NCI-H446 (cell line): ENCODE measurements at regions not wholly inside any gene's neighbourhood (a gene's known extent, or its start where the extent isn't known, plus 50 kb on each side); places are given as distances from the start of the nearest gene placed in this dataset.

ENCODE experiments used
- DNase-seq, 2 experiments: peaks; one replicate each; lab custom pipeline; 2025; lab: John Stamatoyannopoulos, UW

- DNase-seq = peak; percentile 32 to 60
Measured at GRCh38 chr15:77821188-77821958, 188.7 kb upstream of the LINGO1 start.

- no peak for DNase-seq
Measured at GRCh38 chr15:77819851-77820728, 187.4 kb upstream of the LINGO1 start.

- DNase-seq = peak in 1 of 2 experiments; percentile 21
Measured at GRCh38 chr15:77819048-77819850, 186.5 kb upstream of the LINGO1 start.

- no peak for DNase-seq
Measured at GRCh38 chr15:77818484-77819047, 185.9 kb upstream of the LINGO1 start.

- DNase-seq = no peak
Measured at GRCh38 chr15:77817434-77817833, 184.7 kb upstream of the LINGO1 start.

- no peak for DNase-seq
Measured at GRCh38 chr15:77816983-77817382, 184.3 kb upstream of the LINGO1 start.

GRCh38 chr15:77815015-77815414, 182.3 kb upstream of the LINGO1 start:
- DNase-seq = no peak

GRCh38 chr15:77812664-77813063, 180.0 kb upstream of the LINGO1 start:
- no peak for DNase-seq

- no peak for DNase-seq
Measured at GRCh38 chr15:77811270-77811669, 178.6 kb upstream of the LINGO1 start.

- DNase-seq = no peak
Measured at GRCh38 chr15:77810130-77810571, 177.4 kb upstream of the LINGO1 start.

- DNase-seq = no peak
Measured at GRCh38 chr15:77808581-77809177, 176.0 kb upstream of the LINGO1 start.

GRCh38 chr15:77808075-77808474, 175.4 kb upstream of the LINGO1 start:
- no peak for DNase-seq

- no peak for DNase-seq
Measured at GRCh38 chr15:77807611-77808010, 174.9 kb upstream of the LINGO1 start.

- DNase-seq = peak in 1 of 2 experiments; percentile 15
Measured at GRCh38 chr15:77807115-77807514, 174.4 kb upstream of the LINGO1 start.

GRCh38 chr15:77804210-77804609, 171.5 kb upstream of the LINGO1 start:
- no peak for DNase-seq

GRCh38 chr15:77803487-77803886, 170.8 kb upstream of the LINGO1 start:
- no peak for DNase-seq

- DNase-seq = no peak
Measured at GRCh38 chr15:77800305-77800704, 167.6 kb upstream of the LINGO1 start.

GRCh38 chr15:77798847-77799246, 166.1 kb upstream of the LINGO1 start:
- no peak for DNase-seq

- DNase-seq = no peak
Measured at GRCh38 chr15:77798151-77798835, 165.6 kb upstream of the LINGO1 start.

- DNase-seq = no peak
Measured at GRCh38 chr15:77797270-77797669, 164.6 kb upstream of the LINGO1 start.
